ACHN (cell line): ENCODE measurements at regions not wholly inside any gene's neighbourhood (a gene's known extent, or its start where the extent isn't known, plus 50 kb on each side); places are given as distances from the start of the nearest gene placed in this dataset.
"Not testable (repeated sequence)": the region's sequence is repeated elsewhere in the genome, so short reads cannot be mapped to it uniquely, and the experiment has no call there.

Experiments used
- DNase-seq: peaks from one replicate; pipeline ENCODE4 v3.0.0-alpha.2; 2015
- in situ Hi-C: cut with HindIII; loops from 2 replicates; pipeline ENCODE4 v1.10.0; 2017; ENCODE audit warnings: low sequenced_read_pairs, low pct_ligation_motif_present, low pct_unique_long_range_greater_than_20kb

- no peak for DNase-seq
- in situ Hi-C loops = no loop called here
Observed at GRCh38 chr12:87332987-87333726, 696.0 kb downstream of the C12orf50 start.

- DNase-seq, in situ Hi-C loops: not testable (repeated sequence)
Observed at GRCh38 chr12:87330071-87330555, 699.1 kb downstream of the C12orf50 start.

- DNase-seq = no peak
- in situ Hi-C loops = no loop called here
Observed at GRCh38 chr12:87329076-87329863, 699.9 kb downstream of the C12orf50 start.

- no peak for DNase-seq
- in situ Hi-C loops = no loop called here
Observed at GRCh38 chr12:87323369-87323768, 705.8 kb downstream of the C12orf50 start.

GRCh38 chr12:87320724-87321123 lies 708.5 kb downstream of the C12orf50 start:
- no peak for DNase-seq
- in situ Hi-C loops = no loop called here

- DNase-seq = no peak
- in situ Hi-C loops = no loop called here
Observed at GRCh38 chr12:87317302-87317701, 711.9 kb downstream of the C12orf50 start.

- in situ Hi-C loops = no loop called here
- DNase-seq = no peak
Observed at GRCh38 chr12:87311206-87311605, 718.0 kb downstream of the C12orf50 start.

GRCh38 chr12:87310126-87310525 lies 719.1 kb downstream of the C12orf50 start:
- in situ Hi-C loops = no loop called here
- no peak for DNase-seq

GRCh38 chr12:87305481-87305880 lies 723.7 kb downstream of the C12orf50 start:
- no peak for DNase-seq
- in situ Hi-C loops = no loop called here

- in situ Hi-C loops = no loop called here
- DNase-seq = no peak
Observed at GRCh38 chr12:87304406-87304805, 724.8 kb downstream of the C12orf50 start.

- no peak for DNase-seq
Observed at GRCh38 chr12:87303396-87304012, 725.7 kb downstream of the C12orf50 start.

GRCh38 chr12:87302126-87302745 lies 727.0 kb downstream of the C12orf50 start:
- in situ Hi-C loops = no loop called here
- DNase-seq = no peak

More at GRCh38 chr12:87303396-87304012, 725.7 kb downstream of the C12orf50 start:
- in situ Hi-C loops = no loop called here

- DNase-seq = no peak
- in situ Hi-C loops = no loop called here
Observed at GRCh38 chr12:87290505-87290904, 738.7 kb downstream of the C12orf50 start.

GRCh38 chr12:87283886-87284285 lies 745.3 kb downstream of the C12orf50 start:
- in situ Hi-C loops = no loop called here
- DNase-seq = no peak

GRCh38 chr12:87283111-87283510 lies 746.1 kb downstream of the C12orf50 start:
- no peak for DNase-seq
- in situ Hi-C loops = no loop called here

GRCh38 chr12:87280893-87281292 lies 748.3 kb downstream of the C12orf50 start:
- DNase-seq = no peak
- in situ Hi-C loops = no loop called here

GRCh38 chr12:87280356-87280755 lies 748.8 kb downstream of the C12orf50 start:
- no peak for DNase-seq
- in situ Hi-C loops = no loop called here

GRCh38 chr12:87274594-87275245 lies 754.5 kb downstream of the C12orf50 start:
- in situ Hi-C loops = no loop called here
- peak; percentile 62 for DNase-seq
